Ishikawa (cell line): ENCODE measurements at regions not wholly inside any gene's neighbourhood (a gene's known extent, or its start where the extent isn't known, plus 50 kb on each side); places are given as distances from the start of the nearest gene placed in this dataset.

Experiments used
- EGR1 ChIP-seq: IDR thresholded peaks from 2 replicates; pipeline ENCODE4 v1.6.1; 2012
- EP300 ChIP-seq: IDR thresholded peaks from 2 replicates; pipeline ENCODE4 v1.6.1; 2012; ENCODE audit warnings: borderline replicate concordance
- FOXM1 ChIP-seq: IDR thresholded peaks from 2 replicates; pipeline ENCODE4 v1.6.1; 2012; ENCODE audit warnings: low read depth, borderline replicate concordance
- RAD21 ChIP-seq: IDR thresholded peaks from 2 replicates; pipeline ENCODE4 v1.6.1; 2012; ENCODE audit warnings: low read depth
- TAF1 ChIP-seq: IDR thresholded peaks from 2 replicates; pipeline ENCODE4 v1.6.1; 2012; ENCODE audit warnings: low read depth, mild to moderate bottlenecking
- TCF12 ChIP-seq: IDR thresholded peaks from 2 replicates; pipeline ENCODE4 v1.6.1; 2012; ENCODE audit warnings: low read depth
- TEAD4 ChIP-seq: IDR thresholded peaks from 2 replicates; pipeline ENCODE4 v1.6.1; 2012
- YY1 ChIP-seq: IDR thresholded peaks from 2 replicates; pipeline ENCODE4 v1.6.1; 2012; ENCODE audit warnings: low read depth
- ZBTB7A ChIP-seq: IDR thresholded peaks from 2 replicates; pipeline ENCODE4 v1.6.1; 2012; ENCODE audit warnings: low read depth

DNA sequence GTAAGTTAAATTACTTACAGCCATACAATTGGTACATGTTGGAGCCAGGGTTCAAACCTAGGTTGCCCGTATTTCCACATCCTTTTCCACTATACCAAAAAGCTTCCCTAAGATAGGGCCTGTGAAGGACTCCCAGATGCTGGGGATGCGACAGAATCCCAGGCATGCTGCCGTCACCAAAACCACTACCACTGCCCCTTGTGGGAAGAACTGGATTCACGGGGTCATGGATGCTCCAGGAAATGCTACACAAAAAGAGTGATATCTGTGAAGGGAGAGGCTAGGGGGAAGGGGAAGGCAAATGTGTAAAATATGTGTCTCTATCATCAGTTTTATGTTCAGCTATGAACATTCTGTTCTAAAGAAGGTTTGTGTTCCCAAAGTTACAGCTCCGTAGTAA is 133.9 kb upstream of the IVNS1ABP start:
- TF ChIP-seq FOXM1 (no peak), TCF12 (no peak), TEAD4 (no peak), YY1 (no peak), EP300 (no peak), EGR1 (no peak), TAF1 (no peak), RAD21 (no peak), ZBTB7A (no peak)
